NCI-H526 (cell line): ENCODE measurements at regions not wholly inside any gene's neighbourhood (a gene's known extent, or its start where the extent isn't known, plus 50 kb on each side); places are given as distances from the start of the nearest gene placed in this dataset.

Source experiments
- DNase-seq, 2 experiments: peaks; one replicate each; lab custom pipeline; 2025; lab: John Stamatoyannopoulos, UW

DNA sequence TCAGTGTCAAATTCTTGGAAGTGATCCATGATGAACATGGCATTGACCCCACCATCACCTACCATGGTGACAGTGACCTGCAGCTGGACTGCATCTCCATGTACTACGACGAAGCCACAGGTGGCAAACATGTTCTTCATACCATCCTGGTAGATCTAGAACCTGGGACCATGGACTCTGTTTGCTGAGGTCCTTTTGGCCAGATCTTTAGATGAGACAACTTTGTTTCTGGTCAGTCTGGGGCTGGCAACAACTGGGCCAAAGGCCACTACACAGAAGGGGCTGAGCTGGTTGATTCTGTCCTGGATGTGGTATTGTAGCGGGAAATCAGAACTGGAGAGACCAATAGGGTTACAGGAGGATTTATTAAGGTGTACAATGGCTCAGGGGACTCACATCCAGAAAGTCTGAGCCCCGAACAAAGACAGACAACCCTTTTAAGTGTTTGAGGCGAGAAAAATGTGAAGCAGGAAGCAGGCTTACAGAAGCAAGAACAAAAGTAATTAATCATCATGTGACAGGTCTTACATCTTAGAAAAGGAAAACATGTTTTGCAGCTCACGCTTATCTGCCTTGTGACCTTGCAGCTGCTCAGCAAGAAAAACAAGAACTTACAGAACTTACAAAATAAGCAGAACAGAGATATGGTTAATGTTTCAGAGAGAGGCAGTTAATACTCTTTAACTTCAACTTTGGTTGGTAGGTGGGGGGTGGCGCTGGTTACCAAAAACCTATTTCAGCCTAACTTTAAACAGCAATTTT lies 58.8 kb upstream of the MOCS1 start:
- DNase-seq, result no peak
